ENCODE measurements at regions not wholly inside any gene's neighbourhood (a gene's known extent, or its start where the extent isn't known, plus 50 kb on each side); places are given as distances from the start of the nearest gene placed in this dataset.

- CTCF ChIA-PET = no interaction called here
- no peaks in the 10 kb centered on the region for H3K27me3 ChIP-seq (replicated peaks in 1 of 2; ENCODE audit: control insufficient read depth in 2 of 2, extremely low read depth in 1 of 2, insufficient read depth in 2 of 2, low read length in 1 of 2)
- POLR2A ChIA-PET = no interaction called here
Measured at GRCh38 chr5:174563899-174564298, 160.5 kb upstream of the MSX2 start.

GRCh38 chr5:174567506-174568141 lies 156.8 kb upstream of the MSX2 start:
- H3K36me3 Mint-ChIP-seq = no peaks in the 10 kb centered on the region
- Histone ChIP-seq H3K9me3 (no peaks in the 10 kb centered on the region), H3K27ac (ENCODE audit: low read length) (no peak overlapping the region), H3K27me3 (replicated peaks in 1 of 2; ENCODE audit: control insufficient read depth in 2 of 2, extremely low read depth in 1 of 2, insufficient read depth in 2 of 2, low read length in 1 of 2) (no peaks in the 10 kb centered on the region), H3K4me3 (ENCODE audit: control insufficient read depth in 1 of 2, extremely low read depth in 1 of 2, low read length in 1 of 2) (no peak overlapping the region), H3K4me1 (ENCODE audit: control insufficient read depth in 1 of 2, extremely low read depth in 1 of 2, insufficient read depth in 2 of 2, low read length in 2 of 2) (no peaks in the 10 kb centered on the region), H3K36me3 (ENCODE audit: control insufficient read depth in 2 of 2, extremely low read depth in 1 of 2, insufficient read depth in 1 of 2, low read length in 1 of 2) (no peaks in the 10 kb centered on the region)
- WGBS (ENCODE audit: insufficient coverage) = 63% methylated on average over 4 of the region's 7 CpGs
- H3K4me3 Mint-ChIP-seq = no peak overlapping the region
- no peaks in the 10 kb centered on the region for H3K4me1 Mint-ChIP-seq
- DNase-seq (no peak), ATAC-seq (replicated peaks in 1 of 4) (no peak)
- H3K27me3 Mint-ChIP-seq = peaks cover 6 to 12% of the 10 kb centered on the region in 2 donors
- POLR2A ChIA-PET = no interaction called here
- no peak overlapping the region for H3K27ac Mint-ChIP-seq
- CTCF ChIA-PET = no interaction called here
- H3K9me3 Mint-ChIP-seq = peaks cover 0 to 4% (median 0%) of the 10 kb centered on the region in 3 donors

More at GRCh38 chr5:174563899-174564298, 160.5 kb upstream of the MSX2 start:
- Mint-ChIP-seq H3K27me3 (peaks cover 7 to 20% of the 10 kb centered on the region in 2 donors), H3K36me3 (no peaks in the 10 kb centered on the region), H3K4me1 (no peaks in the 10 kb centered on the region), H3K9me3 (peaks cover 0 to 4% (median 0%) of the 10 kb centered on the region in 3 donors), H3K27ac (no peak overlapping the region), H3K4me3 (no peak overlapping the region)
- no peak for DNase-seq
- Histone ChIP-seq H3K27ac (ENCODE audit: low read length) (no peak overlapping the region), H3K4me1 (ENCODE audit: control insufficient read depth in 1 of 2, extremely low read depth in 1 of 2, insufficient read depth in 2 of 2, low read length in 2 of 2) (no peaks in the 10 kb centered on the region), H3K4me3 (ENCODE audit: control insufficient read depth in 1 of 2, extremely low read depth in 1 of 2, low read length in 1 of 2) (no peak overlapping the region), H3K9me3 (no peaks in the 10 kb centered on the region), H3K36me3 (ENCODE audit: control insufficient read depth in 2 of 2, extremely low read depth in 1 of 2, insufficient read depth in 1 of 2, low read length in 1 of 2) (no peaks in the 10 kb centered on the region)
- no peak for ATAC-seq (replicated peaks in 1 of 4)
- WGBS (ENCODE audit: insufficient coverage) = 63% methylated on average over 6 of the region's 9 CpGs

GRCh38 chr5:174570662-174571061 lies 153.7 kb upstream of the MSX2 start:
- Mint-ChIP-seq H3K36me3 (no peaks in the 10 kb centered on the region), H3K9me3 (peaks cover 0 to 4% (median 0%) of the 10 kb centered on the region in 3 donors), H3K4me3 (no peak overlapping the region), H3K27me3 (peaks cover 4 to 19% of the 10 kb centered on the region in 2 donors), H3K4me1 (no peaks in the 10 kb centered on the region), H3K27ac (no peak overlapping the region)
- Histone ChIP-seq H3K9me3 (no peaks in the 10 kb centered on the region), H3K4me3 (ENCODE audit: control insufficient read depth in 1 of 2, extremely low read depth in 1 of 2, low read length in 1 of 2) (no peak overlapping the region), H3K4me1 (ENCODE audit: control insufficient read depth in 1 of 2, extremely low read depth in 1 of 2, insufficient read depth in 2 of 2, low read length in 2 of 2) (no peaks in the 10 kb centered on the region), H3K27me3 (replicated peaks in 1 of 2; ENCODE audit: control insufficient read depth in 2 of 2, extremely low read depth in 1 of 2, insufficient read depth in 2 of 2, low read length in 1 of 2) (no peaks in the 10 kb centered on the region), H3K36me3 (ENCODE audit: control insufficient read depth in 2 of 2, extremely low read depth in 1 of 2, insufficient read depth in 1 of 2, low read length in 1 of 2) (no peaks in the 10 kb centered on the region), H3K27ac (ENCODE audit: low read length) (no peak overlapping the region)
- WGBS (ENCODE audit: insufficient coverage) = no CpG with 5 or more reads among the region's 4 CpGs
- no peak for DNase-seq
- no peak for ATAC-seq (replicated peaks in 1 of 4)
- ChIA-PET CTCF (no interaction called here), POLR2A (no interaction called here)

GRCh38 chr5:174571662-174572397 lies 152.6 kb upstream of the MSX2 start:
- H3K27me3 Mint-ChIP-seq = peaks cover 4 to 15% of the 10 kb centered on the region in 2 donors
- H3K36me3 Mint-ChIP-seq = no peaks in the 10 kb centered on the region
- no peak overlapping the region for H3K4me3 Mint-ChIP-seq
- H3K4me1 ChIP-seq (ENCODE audit: control insufficient read depth in 1 of 2, extremely low read depth in 1 of 2, insufficient read depth in 2 of 2, low read length in 2 of 2) = no peaks in the 10 kb centered on the region
- H3K36me3 ChIP-seq (ENCODE audit: control insufficient read depth in 2 of 2, extremely low read depth in 1 of 2, insufficient read depth in 1 of 2, low read length in 1 of 2) = no peaks in the 10 kb centered on the region
- ATAC-seq (replicated peaks in 1 of 4) (no peak), DNase-seq (no peak)
- CTCF ChIA-PET = no interaction called here
- POLR2A ChIA-PET = no interaction called here
- H3K27me3 ChIP-seq (replicated peaks in 1 of 2; ENCODE audit: control insufficient read depth in 2 of 2, extremely low read depth in 1 of 2, insufficient read depth in 2 of 2, low read length in 1 of 2) = no peaks in the 10 kb centered on the region
- no peaks in the 10 kb centered on the region for H3K9me3 Mint-ChIP-seq
- H3K27ac Mint-ChIP-seq = no peak overlapping the region
- no peaks in the 10 kb centered on the region for H3K4me1 Mint-ChIP-seq
- 88% methylated on average over 4 of the region's 7 CpGs for WGBS (ENCODE audit: insufficient coverage)
- no peaks in the 10 kb centered on the region for H3K9me3 ChIP-seq
- no peak overlapping the region for H3K4me3 ChIP-seq (ENCODE audit: control insufficient read depth in 1 of 2, extremely low read depth in 1 of 2, low read length in 1 of 2)
- no peak overlapping the region for H3K27ac ChIP-seq (ENCODE audit: low read length)

- no peaks in the 10 kb centered on the region for H3K27me3 ChIP-seq (replicated peaks in 1 of 2; ENCODE audit: control insufficient read depth in 2 of 2, extremely low read depth in 1 of 2, insufficient read depth in 2 of 2, low read length in 1 of 2)
- no peak for ATAC-seq (replicated peaks in 1 of 4)
- Mint-ChIP-seq H3K4me1 (no peaks in the 10 kb centered on the region), H3K9me3 (no peaks in the 10 kb centered on the region), H3K27ac (no peak overlapping the region), H3K27me3 (peaks cover 4 to 15% of the 10 kb centered on the region in 2 donors), H3K4me3 (no peak overlapping the region), H3K36me3 (no peaks in the 10 kb centered on the region)
- no peaks in the 10 kb centered on the region for H3K9me3 ChIP-seq
- no peak for DNase-seq
- H3K36me3 ChIP-seq (ENCODE audit: control insufficient read depth in 2 of 2, extremely low read depth in 1 of 2, insufficient read depth in 1 of 2, low read length in 1 of 2) = no peaks in the 10 kb centered on the region
- H3K4me1 ChIP-seq (ENCODE audit: control insufficient read depth in 1 of 2, extremely low read depth in 1 of 2, insufficient read depth in 2 of 2, low read length in 2 of 2) = no peaks in the 10 kb centered on the region
- 83% methylated on average over 7 of the region's 9 CpGs for WGBS (ENCODE audit: insufficient coverage)
- H3K27ac ChIP-seq (ENCODE audit: low read length) = no peak overlapping the region
- POLR2A ChIA-PET = no interaction called here
- no peak overlapping the region for H3K4me3 ChIP-seq (ENCODE audit: control insufficient read depth in 1 of 2, extremely low read depth in 1 of 2, low read length in 1 of 2)
- CTCF ChIA-PET = no interaction called here
Measured at GRCh38 chr5:174572591-174572990, 151.8 kb upstream of the MSX2 start.

GRCh38 chr5:174573221-174573994 lies 151.0 kb upstream of the MSX2 start:
- CTCF ChIA-PET = no interaction called here
- no peaks in the 10 kb centered on the region for H3K4me1 Mint-ChIP-seq
- POLR2A ChIA-PET = no interaction called here

More at GRCh38 chr5:174573221-174573994, 151.0 kb upstream of the MSX2 start:
- Mint-ChIP-seq H3K36me3 (no peaks in the 10 kb centered on the region), H3K27me3 (peaks cover 4 to 15% of the 10 kb centered on the region in 2 donors), H3K4me3 (no peak overlapping the region), H3K27ac (no peak overlapping the region), H3K9me3 (no peaks in the 10 kb centered on the region)
- ATAC-seq (replicated peaks in 1 of 4) (no peak), DNase-seq (no peak)
- Histone ChIP-seq H3K4me3 (ENCODE audit: control insufficient read depth in 1 of 2, extremely low read depth in 1 of 2, low read length in 1 of 2) (no peak overlapping the region), H3K9me3 (no peaks in the 10 kb centered on the region), H3K36me3 (ENCODE audit: control insufficient read depth in 2 of 2, extremely low read depth in 1 of 2, insufficient read depth in 1 of 2, low read length in 1 of 2) (no peaks in the 10 kb centered on the region), H3K4me1 (ENCODE audit: control insufficient read depth in 1 of 2, extremely low read depth in 1 of 2, insufficient read depth in 2 of 2, low read length in 2 of 2) (no peaks in the 10 kb centered on the region), H3K27ac (ENCODE audit: low read length) (no peak overlapping the region), H3K27me3 (replicated peaks in 1 of 2; ENCODE audit: control insufficient read depth in 2 of 2, extremely low read depth in 1 of 2, insufficient read depth in 2 of 2, low read length in 1 of 2) (no peaks in the 10 kb centered on the region)
- 46% methylated on average over 9 of the region's 14 CpGs for WGBS (ENCODE audit: insufficient coverage)

Measured in T-cell (primary cell).